ENCODE measurements at regions not wholly inside any gene's neighbourhood (a gene's known extent, or its start where the extent isn't known, plus 50 kb on each side); places are given as distances from the start of the nearest gene placed in this dataset.
A peak's percentile ranks its signal among the peaks of the same experiment; 100 is the strongest.

DNA sequence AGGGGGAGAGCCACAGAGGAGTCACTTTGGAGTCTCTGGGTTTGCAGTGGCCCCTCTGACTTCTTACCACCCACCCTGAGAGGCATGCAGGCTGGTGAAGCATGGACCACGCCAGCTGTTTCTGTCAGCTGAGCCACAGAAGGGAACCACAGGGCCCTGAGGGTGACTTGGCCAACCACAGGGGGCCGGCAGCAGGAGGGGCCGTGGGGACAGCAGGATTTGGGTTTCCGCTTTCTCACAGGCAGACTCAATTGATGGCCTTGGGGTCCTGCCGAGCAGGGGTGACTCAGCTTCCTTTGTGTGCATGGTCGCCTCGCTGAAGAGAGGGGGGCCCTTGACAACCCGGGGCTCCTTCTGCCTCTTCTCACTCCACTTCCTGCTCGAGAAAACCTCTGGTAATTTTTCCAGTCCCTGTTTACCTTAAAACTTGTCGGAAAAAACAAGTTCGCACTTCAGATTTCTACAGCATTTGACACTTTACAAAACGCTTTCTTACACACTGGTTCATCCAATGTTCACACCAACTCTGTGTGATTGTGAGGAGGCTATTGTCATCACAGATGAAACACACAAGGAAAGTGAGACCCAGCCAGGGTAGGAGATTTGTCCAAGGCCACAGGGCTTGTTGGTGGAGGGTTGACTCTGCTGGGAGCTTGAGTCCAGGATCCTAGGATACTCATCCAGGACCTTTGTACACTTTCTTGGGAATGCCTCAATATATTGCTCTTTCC, 311.2 kb downstream of the LPIN1 start:
- Mint-ChIP-seq H3K4me1 (peaks cover 46% of the 10 kb centered on the region), H3K9me3 (peaks cover 4% of the 10 kb centered on the region), H3K36me3 (no peaks in the 10 kb centered on the region), H3K27ac (peak overlapping the region; percentile 18), H3K4me3 (peak overlapping the region; percentile 30)
- ATAC-seq (peak; percentile 95), DNase-seq (ENCODE audit: low spot score in 2 of 2) (peak; percentile 47 to 78)

DNA sequence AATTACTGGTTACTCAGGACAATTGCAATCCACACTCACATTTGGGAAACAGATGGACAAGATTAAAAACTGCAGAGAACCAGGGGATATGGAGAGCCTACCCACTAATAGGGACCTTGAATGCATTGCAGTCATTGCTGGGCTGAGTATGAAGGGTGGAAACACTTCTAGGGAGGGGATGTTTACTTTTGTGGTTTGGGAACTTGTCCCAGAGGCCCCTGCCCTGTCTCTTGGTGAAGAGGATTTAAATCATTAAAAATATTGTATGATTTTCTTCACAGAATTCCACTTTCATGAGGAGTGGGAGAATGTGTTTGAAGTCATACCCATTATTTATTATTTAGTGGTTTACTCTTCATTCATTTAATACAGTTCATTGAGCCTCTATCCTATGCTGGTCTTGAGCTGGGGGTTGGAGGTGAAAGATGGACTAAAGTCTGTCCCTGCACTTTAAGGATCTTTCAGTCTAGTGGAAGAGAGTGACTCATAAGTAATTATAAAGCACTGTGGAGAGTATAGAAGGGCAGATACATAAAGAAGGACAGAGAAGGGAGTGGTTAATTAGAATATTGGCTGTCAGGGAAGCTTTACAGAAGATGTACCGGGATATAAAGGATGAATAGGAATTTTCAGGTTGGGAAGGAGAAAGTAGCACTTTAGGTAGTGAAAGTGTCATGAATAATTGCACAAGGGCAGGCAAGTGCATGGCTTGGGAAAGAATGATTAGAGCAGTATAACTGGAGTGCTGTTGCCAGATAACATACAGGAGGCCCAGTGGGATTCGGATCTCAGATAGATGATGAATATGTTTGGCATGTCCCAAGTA, 313.4 kb downstream of the LPIN1 start:
- Mint-ChIP-seq H3K4me1 (peaks cover 63% of the 10 kb centered on the region), H3K36me3 (no peaks in the 10 kb centered on the region), H3K4me3 (no peak overlapping the region), H3K27ac (peak overlapping the region; percentile 15), H3K9me3 (no peaks in the 10 kb centered on the region)
- ATAC-seq (no peak), DNase-seq (ENCODE audit: low spot score in 2 of 2) (no peak)

DNA sequence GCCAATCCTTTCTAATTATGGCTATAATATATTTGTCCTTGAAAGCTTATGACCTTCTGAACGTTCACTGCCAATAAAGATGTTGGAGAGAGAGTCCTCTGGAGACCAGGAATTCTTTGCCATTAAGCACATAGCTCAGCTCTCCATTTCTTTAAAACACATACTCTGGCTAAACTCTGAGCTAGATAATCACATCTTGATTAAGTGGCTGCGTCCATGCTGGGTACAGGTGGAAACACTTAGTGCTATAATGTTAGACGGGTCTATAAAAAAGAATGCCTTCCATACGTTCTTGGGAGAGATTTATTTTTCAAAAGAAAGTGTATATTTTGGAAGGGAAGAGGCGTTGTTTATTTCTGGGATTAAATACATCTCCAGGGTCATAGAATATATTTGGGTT, 314.5 kb downstream of the LPIN1 start:
- Mint-ChIP-seq H3K4me1 (peaks cover 65% of the 10 kb centered on the region), H3K36me3 (no peaks in the 10 kb centered on the region), H3K4me3 (no peak overlapping the region), H3K27ac (no peak overlapping the region), H3K9me3 (no peaks in the 10 kb centered on the region)
- no peak for DNase-seq (ENCODE audit: low spot score in 2 of 2)
- ATAC-seq = no peak

DNA sequence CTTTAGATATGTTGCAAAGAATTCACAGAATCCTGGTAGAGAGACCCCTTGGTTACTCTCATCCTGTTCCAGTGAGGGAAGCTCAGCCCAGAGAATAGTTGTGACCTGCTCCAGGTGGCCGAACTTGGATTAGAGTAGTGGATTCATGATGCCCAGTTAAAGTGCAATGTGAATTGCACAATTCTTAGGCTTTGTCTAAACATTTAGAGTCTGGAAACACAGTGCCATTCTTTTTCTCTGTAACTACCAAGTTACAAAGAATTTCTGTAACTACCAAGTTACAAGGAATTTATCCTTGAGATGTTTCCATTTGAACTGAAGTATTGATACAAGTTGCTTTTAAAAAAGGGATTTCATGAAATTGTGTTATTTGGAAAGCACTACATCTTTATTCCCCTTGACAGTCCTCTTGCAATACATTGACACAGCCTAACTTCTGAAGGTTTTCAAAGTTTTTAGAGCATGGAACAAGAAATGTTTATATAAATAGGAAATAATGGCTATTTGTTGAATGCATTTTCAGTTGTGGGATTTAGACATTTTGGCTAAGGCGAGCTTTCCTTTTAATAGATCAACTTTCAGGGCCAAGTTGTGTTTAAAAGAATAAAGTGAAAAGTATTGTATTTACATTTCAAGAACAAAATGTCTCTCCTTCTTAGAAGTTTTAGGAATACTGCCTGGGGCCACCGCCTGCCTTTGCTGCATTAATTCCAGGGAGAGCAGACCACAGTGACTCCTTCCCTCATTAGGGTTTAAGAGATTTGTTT, 315.0 kb downstream of the LPIN1 start:
- no peaks in the 10 kb centered on the region for H3K36me3 Mint-ChIP-seq
- H3K4me3 Mint-ChIP-seq = no peak overlapping the region
- H3K27ac Mint-ChIP-seq = no peak overlapping the region
- H3K4me1 Mint-ChIP-seq = peaks cover 61% of the 10 kb centered on the region
- no peak for DNase-seq (ENCODE audit: low spot score in 2 of 2)
- H3K9me3 Mint-ChIP-seq = no peaks in the 10 kb centered on the region
- ATAC-seq = no peak

DNA sequence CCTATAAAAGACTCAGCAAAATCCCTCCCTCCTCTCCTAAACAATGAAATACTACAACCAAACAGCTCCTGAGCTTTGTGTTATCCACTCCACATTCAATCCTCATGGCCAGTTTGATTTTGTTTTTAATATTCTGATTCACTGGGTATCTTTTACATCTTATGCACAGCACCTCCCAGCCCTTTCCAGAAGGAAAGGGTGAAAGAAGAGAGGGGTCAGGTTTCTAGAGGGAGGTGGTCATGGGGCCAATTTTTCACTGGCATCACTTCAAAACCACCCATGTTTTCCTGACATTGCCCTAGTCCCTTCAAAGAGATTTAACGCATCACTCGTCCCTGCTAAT, 315.6 kb downstream of the LPIN1 start:
- Mint-ChIP-seq H3K4me3 (no peak overlapping the region), H3K36me3 (no peaks in the 10 kb centered on the region), H3K9me3 (no peaks in the 10 kb centered on the region), H3K4me1 (peaks cover 60% of the 10 kb centered on the region), H3K27ac (no peak overlapping the region)
- DNase-seq (ENCODE audit: low spot score in 2 of 2) (no peak), ATAC-seq (no peak)

DNA sequence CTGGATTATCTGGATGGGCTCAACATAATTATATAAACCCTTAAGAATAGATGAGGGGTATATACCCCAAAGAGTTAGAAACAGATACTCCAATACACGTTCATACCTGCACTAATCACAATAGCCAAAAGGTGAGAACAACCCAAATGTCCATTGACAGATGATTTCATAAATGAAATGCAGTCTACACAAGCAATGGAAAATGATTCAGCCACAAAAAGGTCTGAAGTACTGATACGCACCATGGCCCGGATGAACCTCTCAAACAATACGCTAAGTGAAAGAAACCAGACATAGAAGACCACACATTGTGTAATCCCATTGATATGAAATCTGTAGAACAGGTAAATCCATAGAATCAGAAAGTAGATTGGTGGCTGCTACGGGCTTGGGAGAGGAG, 316.8 kb downstream of the LPIN1 start:
- H3K27ac Mint-ChIP-seq = no peak overlapping the region
- no peaks in the 10 kb centered on the region for H3K9me3 Mint-ChIP-seq
- ATAC-seq (no peak), DNase-seq (ENCODE audit: low spot score in 2 of 2) (no peak)
- H3K4me1 Mint-ChIP-seq = peaks cover 51% of the 10 kb centered on the region
- H3K4me3 Mint-ChIP-seq = no peak overlapping the region
- no peaks in the 10 kb centered on the region for H3K36me3 Mint-ChIP-seq

DNA sequence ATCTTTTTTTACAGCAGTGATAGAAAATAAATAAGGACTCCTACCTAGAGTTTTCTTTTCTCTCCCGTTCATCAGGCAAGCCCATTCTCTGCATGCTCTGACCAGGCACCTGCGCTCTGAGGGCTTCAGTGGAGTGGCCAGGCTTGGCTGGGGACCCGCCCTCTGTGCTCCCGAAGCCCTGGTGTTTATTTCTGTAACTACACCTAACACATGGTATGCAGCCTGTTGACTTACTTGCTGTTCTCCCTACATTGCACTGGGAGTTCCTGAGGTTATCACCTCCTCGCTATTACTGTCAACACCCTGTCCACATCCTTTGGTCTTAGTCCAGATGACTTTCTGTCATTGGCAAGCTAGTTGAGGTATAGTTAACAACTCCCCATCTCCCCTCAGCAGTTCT, 317.7 kb downstream of the LPIN1 start:
- peak; percentile 97 for ATAC-seq

DNA sequence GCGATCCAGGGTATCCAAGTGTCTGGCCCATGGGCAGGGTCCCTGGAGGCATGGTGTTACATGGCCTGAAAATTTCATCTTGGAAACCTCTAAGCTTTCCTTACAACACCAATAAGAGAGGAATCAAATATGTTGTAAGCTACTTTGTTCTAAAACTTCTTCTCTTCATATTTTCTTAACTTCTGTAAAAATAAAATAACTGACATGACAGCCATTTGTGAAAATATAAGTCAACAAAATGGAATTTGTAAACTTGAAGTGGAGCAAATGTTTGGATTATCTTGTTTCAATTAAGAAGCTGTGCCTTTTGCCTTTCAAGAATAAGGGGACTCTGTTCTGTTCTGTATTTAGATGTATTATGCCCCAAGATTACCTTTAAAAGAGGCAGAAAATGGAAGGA, 319.7 kb downstream of the LPIN1 start:
- H3K27ac Mint-ChIP-seq = no peak overlapping the region
- H3K36me3 Mint-ChIP-seq = no peaks in the 10 kb centered on the region
- ATAC-seq (no peak), DNase-seq (ENCODE audit: low spot score in 2 of 2) (no peak)
- H3K4me3 Mint-ChIP-seq = no peak overlapping the region
- H3K9me3 Mint-ChIP-seq = no peaks in the 10 kb centered on the region
- H3K4me1 Mint-ChIP-seq = peaks cover 42% of the 10 kb centered on the region

More for the DNA sequence above, 317.7 kb downstream of the LPIN1 start:
- H3K4me1 Mint-ChIP-seq = peaks cover 42% of the 10 kb centered on the region
- H3K9me3 Mint-ChIP-seq = no peaks in the 10 kb centered on the region
- peak in 1 of 2 donors; percentile 54 for DNase-seq (ENCODE audit: low spot score in 2 of 2)
- no peaks in the 10 kb centered on the region for H3K36me3 Mint-ChIP-seq
- H3K4me3 Mint-ChIP-seq = no peak overlapping the region
- peak overlapping the region; percentile 48 for H3K27ac Mint-ChIP-seq

DNA sequence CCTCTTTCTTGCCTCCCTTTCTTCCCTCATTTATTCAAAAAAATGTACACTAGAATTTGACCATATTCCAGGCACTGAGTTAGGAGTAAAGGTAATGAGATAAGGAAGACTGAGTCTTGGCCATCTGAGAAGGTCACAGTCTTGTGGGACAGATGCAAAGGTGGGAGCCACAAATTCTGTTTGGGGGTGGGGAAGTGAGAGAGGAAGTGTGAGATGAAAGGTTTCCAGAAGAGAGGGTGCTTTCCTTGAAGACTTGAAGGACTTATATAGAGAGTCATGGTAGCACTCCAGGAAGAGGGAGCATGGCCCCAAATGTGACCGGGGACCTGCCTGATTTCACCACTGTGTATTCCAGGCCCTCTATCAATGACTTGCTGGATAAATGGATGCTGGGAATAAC, 320.6 kb downstream of the LPIN1 start:
- DNase-seq (ENCODE audit: low spot score in 2 of 2) (no peak), ATAC-seq (no peak)
- Mint-ChIP-seq H3K36me3 (no peaks in the 10 kb centered on the region), H3K4me1 (peaks cover 44% of the 10 kb centered on the region), H3K4me3 (no peak overlapping the region), H3K9me3 (no peaks in the 10 kb centered on the region), H3K27ac (no peak overlapping the region)

DNA sequence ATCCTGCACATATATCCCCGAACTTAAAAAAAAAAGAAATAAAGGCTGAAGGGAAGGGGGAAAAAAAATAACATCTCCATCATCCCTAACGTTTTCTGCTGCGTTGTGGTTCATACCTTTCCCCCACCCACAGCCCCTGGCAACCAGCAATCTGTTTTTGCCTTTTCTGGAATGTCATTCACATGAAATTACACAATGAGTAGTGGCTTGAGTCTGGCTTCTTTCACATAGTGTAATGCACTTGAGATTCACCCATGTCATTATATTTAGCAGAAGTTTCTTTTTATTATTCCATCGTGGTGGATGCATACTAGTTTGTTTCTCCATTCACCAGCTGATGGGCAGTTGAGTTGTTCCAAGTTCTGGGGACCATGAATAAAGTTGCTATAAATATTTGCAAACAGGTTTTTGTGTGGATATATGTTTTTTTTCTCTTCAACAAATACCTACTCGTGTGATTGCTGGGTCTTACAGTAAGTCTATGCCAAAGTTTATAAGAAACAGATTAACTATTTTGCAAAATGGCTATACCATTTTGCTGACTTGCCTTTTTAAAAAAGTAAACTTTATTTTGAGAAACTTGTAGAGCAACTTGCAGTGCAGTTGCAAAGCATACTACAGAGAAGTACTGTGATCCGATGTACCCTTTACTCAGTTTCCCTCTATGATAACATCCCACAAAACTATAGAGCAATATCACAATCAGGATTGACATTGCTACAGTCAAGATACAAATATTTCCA, 322.5 kb downstream of the LPIN1 start:
- Mint-ChIP-seq H3K36me3 (no peaks in the 10 kb centered on the region), H3K4me1 (peaks cover 48% of the 10 kb centered on the region), H3K9me3 (no peaks in the 10 kb centered on the region), H3K27ac (no peak overlapping the region), H3K4me3 (no peak overlapping the region)
- ATAC-seq = no peak
- DNase-seq (ENCODE audit: low spot score in 2 of 2) = no peak

DNA sequence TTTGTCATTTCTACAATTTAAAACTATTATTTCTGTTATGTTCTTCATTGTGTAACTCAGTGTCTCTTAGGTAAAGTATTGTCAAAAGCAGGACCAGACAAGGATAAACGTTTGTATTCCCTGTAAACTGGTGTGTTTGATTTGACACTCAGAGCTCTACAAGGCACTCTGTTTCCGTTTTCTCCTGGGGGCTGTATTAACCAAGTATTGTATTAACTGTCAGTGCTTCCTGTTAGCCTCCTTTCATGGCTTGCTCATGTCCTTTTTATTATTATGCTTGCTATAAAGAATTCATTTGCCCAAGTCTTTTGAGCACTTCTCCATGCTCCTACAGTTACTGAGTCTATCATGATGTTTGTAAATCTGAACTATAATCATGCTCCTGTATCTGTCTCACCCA, 323.7 kb downstream of the LPIN1 start:
- Mint-ChIP-seq H3K4me3 (no peak overlapping the region), H3K36me3 (no peaks in the 10 kb centered on the region), H3K9me3 (no peaks in the 10 kb centered on the region), H3K4me1 (peaks cover 43% of the 10 kb centered on the region), H3K27ac (no peak overlapping the region)
- no peak for ATAC-seq
- no peak for DNase-seq (ENCODE audit: low spot score in 2 of 2)

DNA sequence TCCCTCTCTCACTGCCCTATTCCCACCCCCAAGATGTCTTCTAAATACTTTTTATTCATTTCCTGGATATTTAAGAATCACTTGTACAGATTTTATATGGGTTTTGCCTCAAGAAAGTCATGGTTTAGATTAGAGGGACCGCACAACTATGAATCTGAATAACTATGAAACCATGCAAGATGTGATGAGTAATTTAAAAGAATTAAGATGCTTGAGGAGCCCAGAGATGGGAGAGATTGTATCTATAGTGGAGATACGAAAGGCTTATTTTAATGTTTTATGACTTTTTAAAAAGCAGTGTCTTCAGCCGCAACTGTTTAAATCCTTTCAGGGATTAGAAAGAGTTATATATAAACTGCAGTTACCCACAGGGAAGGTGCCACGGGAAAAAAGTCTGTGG, 324.1 kb downstream of the LPIN1 start:
- H3K9me3 Mint-ChIP-seq = no peaks in the 10 kb centered on the region
- ATAC-seq (peak; percentile 60), DNase-seq (ENCODE audit: low spot score in 2 of 2) (no peak)
- no peak overlapping the region for H3K4me3 Mint-ChIP-seq
- H3K27ac Mint-ChIP-seq = no peak overlapping the region
- H3K4me1 Mint-ChIP-seq = peaks cover 39% of the 10 kb centered on the region
- H3K36me3 Mint-ChIP-seq = no peaks in the 10 kb centered on the region

DNA sequence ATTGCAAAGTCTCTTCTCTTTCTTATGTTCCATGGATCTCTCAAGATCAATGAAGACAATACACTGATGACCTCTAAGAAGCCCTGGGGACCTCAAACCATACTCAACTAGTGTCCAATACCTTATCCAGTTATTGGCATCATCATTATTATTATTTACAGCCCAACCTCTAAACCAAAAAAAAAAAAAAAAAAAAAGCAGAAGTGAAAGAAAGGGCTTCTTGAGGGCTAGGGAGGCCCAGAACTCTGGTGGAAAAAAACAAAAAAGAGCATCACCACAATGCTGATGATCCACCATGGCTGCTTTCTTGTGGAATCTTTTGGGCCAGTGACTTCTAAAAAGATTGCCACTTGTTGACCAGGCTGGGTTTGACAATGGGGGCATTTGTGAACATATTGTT, 324.9 kb downstream of the LPIN1 start:
- H3K36me3 Mint-ChIP-seq = no peaks in the 10 kb centered on the region
- H3K9me3 Mint-ChIP-seq = no peaks in the 10 kb centered on the region
- no peak overlapping the region for H3K4me3 Mint-ChIP-seq
- ATAC-seq (no peak), DNase-seq (ENCODE audit: low spot score in 2 of 2) (no peak)
- H3K27ac Mint-ChIP-seq = no peak overlapping the region
- H3K4me1 Mint-ChIP-seq = peaks cover 39% of the 10 kb centered on the region

DNA sequence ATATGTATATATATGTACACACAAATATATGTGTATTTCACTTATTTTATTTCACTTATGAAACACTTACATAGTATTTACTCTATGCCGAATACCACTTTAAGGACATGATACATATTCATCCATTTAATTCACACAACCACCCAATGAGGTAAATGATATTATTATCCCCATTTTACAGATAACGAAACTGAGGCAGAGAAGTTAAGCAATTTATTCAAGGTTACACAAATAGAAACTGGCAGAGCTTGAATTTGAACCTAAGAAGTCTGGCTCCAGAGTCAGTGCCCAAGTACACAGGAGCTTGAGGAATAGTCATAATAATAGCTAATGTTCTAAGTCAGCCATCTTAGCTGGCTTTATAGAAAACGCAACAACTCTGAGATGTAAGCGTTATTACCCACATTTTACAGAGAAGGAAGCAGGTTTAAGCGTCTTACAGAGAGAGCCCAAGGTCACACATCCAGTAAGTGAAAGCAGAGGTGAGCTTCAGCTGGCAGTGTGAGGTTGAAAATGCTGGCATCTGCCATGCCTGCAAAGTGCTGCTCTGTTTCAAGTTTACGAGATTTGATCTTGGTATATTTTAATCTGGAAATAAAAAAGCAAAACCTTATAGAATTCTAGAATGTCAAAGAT, 326.9 kb downstream of the LPIN1 start:
- DNase-seq (ENCODE audit: low spot score in 2 of 2) (no peak), ATAC-seq (no peak)
- H3K27ac Mint-ChIP-seq = no peak overlapping the region
- no peaks in the 10 kb centered on the region for H3K36me3 Mint-ChIP-seq
- no peak overlapping the region for H3K4me3 Mint-ChIP-seq
- peaks cover 32% of the 10 kb centered on the region for H3K4me1 Mint-ChIP-seq
- no peaks in the 10 kb centered on the region for H3K9me3 Mint-ChIP-seq

Data from stimulated activated effector memory CD8-positive, alpha-beta T cell treated with anti-CD3 and anti-CD28 coated beads, Interleukin-12 subunit alpha, Interleukin-12 subunit beta, amount 100 ng/mL, for 72 hours (primary cell).